Vagina (tissue), 2 donors: ENCODE measurements at regions not wholly inside any gene's neighbourhood (a gene's known extent, or its start where the extent isn't known, plus 50 kb on each side); places are given as distances from the start of the nearest gene placed in this dataset.

ENCODE experiments used
- POLR2A ChIP-seq, 2 donors: fragments of 450-650 bp; IDR thresholded peaks; one replicate each; pipeline ENCODE4 v1.6.1; 2017; ENCODE audit warnings: antibody characterized with exemption in 2 of 2, mild to moderate bottlenecking in 2 of 2, moderate library complexity in 2 of 2
- POLR2AphosphoS5 ChIP-seq, 2 donors: sonication (generic); formaldehyde crosslinking; IDR thresholded peaks; one replicate each; pipeline ENCODE4 v1.9.0; 2017; ENCODE audit warnings: antibody characterized with exemption in 2 of 2, mild to moderate bottlenecking in 2 of 2, low read depth in 1 of 2; ENCODE audit not compliant: insufficient read depth in 1 of 2
- TF ChIP-seq, protein P1 (sequence below), 3 experiments: fragments of 450-650 bp in 2 of 3; fragments of 200-600 bp in 1 of 3; sonication (generic) in 1 of 3; IDR thresholded peaks; one replicate each; pipeline ENCODE4 v1.5.1; 2017 to 2019; ENCODE audit warnings: antibody characterized with exemption in 3 of 3, mild to moderate bottlenecking in 2 of 3, moderate library complexity in 2 of 3

GRCh38 chr5:68557162-68557936, 341.8 kb downstream of the PIK3R1 start:
- TF ChIP-seq, protein P1, sequence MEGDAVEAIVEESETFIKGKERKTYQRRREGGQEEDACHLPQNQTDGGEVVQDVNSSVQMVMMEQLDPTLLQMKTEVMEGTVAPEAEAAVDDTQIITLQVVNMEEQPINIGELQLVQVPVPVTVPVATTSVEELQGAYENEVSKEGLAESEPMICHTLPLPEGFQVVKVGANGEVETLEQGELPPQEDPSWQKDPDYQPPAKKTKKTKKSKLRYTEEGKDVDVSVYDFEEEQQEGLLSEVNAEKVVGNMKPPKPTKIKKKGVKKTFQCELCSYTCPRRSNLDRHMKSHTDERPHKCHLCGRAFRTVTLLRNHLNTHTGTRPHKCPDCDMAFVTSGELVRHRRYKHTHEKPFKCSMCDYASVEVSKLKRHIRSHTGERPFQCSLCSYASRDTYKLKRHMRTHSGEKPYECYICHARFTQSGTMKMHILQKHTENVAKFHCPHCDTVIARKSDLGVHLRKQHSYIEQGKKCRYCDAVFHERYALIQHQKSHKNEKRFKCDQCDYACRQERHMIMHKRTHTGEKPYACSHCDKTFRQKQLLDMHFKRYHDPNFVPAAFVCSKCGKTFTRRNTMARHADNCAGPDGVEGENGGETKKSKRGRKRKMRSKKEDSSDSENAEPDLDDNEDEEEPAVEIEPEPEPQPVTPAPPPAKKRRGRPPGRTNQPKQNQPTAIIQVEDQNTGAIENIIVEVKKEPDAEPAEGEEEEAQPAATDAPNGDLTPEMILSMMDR (IDR thresholded peaks at IDR 0.05), result no peak
- TF ChIP-seq POLR2AphosphoS5 (IDR thresholded peaks at IDR 0.05; ENCODE audit: insufficient read depth in 1 of 2, low read depth in 1 of 2) (no peak), POLR2A (IDR thresholded peaks at IDR 0.05) (no peak)
